GM18868 (cell line): ENCODE measurements at regions not wholly inside any gene's neighbourhood (a gene's known extent, or its start where the extent isn't known, plus 50 kb on each side); places are given as distances from the start of the nearest gene placed in this dataset.
A peak's percentile ranks its signal among the peaks of the same experiment; 100 is the strongest.
"Not testable (repeated sequence)": the region's sequence is repeated elsewhere in the genome, so short reads cannot be mapped to it uniquely, and the experiment has no call there.

ENCODE experiments used
- ATAC-seq: cut with Tn5 transposase; IDR thresholded peaks from one replicate; pipeline ENCODE4 v1.9.1; 2021; ENCODE audit warnings: mild to moderate bottlenecking, moderate library complexity; ENCODE audit not compliant: unreplicated experiment

DNA sequence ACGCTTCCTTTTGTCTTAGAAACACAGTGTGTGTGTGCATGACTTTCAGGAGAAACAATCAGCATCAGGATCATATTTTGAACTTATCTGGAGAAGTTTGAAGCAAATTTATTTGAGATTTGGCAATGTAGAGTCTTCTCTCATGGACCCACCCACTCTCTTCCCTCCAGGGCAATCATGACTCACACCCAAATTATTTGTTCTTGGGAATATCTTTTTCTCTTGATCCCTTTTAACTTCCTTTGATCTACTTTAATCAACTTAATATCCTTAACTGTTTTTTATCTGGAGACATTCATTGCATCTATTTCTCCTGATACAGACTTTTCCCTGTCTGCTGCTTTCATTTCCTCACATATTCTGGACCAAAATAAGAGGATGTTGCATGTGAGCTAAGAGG is 1174.3 kb downstream of the GATA3 start:
- no peak for ATAC-seq

DNA sequence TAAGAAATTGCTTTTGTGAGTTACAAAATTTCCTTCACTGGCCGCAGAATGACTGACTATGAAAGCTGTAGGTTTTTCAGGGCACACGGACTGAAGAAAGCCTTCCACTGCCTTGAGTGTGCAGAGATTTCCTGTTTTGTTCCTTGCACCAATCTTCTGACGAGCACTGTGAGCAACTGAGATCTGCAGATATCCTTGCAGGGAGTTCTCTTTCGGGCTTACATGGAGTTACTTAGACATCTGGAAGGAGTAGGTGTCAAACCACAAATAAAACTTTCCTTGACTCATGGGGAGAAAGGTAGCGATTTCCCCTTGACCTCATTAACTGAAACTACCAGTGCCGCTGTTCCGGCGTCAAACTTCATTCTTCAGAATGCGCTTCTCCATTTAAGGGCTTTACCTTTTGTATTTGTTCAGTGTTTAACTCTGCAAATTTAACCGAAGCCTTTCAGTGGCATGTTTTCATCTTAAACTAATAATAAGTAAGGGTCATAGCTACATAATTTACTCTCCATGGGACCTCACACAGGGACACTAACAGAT is 1175.3 kb downstream of the GATA3 start:
- ATAC-seq, result no peak

DNA sequence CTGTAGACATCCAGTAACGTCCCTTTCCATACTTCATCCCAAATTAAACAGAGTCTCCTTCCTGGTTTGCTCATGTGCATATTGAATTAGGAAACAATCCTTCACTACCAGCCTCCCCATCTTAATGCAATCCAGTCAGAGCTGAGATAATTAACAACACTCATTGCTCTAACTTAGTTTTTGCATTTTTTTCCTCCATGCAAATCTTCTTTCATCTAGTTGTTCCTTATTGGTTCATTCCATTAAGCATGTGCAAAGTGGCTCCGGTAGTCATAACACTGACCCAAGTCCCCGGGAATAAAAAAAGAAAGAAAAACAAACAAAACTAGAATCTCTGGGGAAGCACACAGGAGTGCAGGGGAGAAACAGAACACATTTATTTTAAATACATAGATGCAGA is 1176.1 kb downstream of the GATA3 start:
- ATAC-seq, result no peak

DNA sequence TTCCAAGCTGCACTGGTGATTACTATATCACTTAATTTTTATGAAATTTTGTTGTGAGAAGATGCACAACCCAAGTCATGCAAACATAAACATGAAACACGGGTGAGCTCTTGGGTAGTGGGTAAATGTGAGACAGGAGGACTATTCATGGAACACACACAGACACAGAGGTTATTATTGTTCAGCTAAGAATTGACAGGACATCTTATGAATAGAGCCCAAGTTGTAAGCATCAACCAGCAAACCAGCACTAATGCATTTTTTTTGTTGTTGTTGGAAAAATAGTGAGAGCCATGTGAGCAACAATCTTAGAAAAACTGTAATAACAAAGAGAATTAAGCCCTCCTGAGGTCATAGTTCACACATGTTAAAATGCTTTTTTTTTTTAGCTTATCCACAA is 1179.7 kb downstream of the GATA3 start:
- ATAC-seq, result no peak

DNA sequence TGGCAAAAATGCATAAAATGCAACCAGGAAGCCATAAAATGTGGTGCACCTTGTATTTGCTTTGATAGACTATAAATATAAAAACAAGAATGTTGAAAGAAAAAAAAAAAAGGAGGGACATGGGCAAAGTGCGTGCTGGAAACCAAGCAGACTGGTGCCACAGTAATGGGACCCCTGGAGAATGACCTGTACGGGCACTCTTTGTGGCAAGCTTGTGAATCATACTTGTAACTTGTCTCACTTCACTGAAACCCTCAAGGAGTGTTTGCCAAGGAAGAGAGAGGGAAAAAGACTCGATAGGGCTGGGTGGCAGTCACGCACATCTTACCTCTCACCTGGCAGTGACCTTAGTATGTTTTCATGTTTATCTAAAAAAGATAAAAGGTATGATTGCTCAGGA is 1183.6 kb downstream of the GATA3 start:
- no peak for ATAC-seq

DNA sequence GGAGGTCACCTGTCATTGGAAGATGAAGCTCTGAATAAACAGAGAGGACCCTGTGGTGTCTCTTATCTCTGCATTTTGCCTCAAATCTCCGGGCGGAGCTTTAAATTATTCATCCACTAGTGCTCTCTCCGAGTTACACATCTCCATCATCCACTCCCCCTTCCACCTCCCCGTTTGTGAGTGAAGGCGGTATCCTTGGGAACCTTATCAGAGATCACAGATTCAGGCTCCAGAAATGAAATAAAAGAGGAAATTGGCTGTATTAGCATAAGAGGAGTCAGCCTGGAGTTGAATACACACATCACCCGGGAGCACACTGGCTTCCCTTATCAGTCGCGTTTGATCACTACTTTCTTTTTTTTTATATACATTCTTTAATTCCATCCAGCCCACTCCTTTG is 1184.8 kb downstream of the GATA3 start:
- ATAC-seq, result no peak

DNA sequence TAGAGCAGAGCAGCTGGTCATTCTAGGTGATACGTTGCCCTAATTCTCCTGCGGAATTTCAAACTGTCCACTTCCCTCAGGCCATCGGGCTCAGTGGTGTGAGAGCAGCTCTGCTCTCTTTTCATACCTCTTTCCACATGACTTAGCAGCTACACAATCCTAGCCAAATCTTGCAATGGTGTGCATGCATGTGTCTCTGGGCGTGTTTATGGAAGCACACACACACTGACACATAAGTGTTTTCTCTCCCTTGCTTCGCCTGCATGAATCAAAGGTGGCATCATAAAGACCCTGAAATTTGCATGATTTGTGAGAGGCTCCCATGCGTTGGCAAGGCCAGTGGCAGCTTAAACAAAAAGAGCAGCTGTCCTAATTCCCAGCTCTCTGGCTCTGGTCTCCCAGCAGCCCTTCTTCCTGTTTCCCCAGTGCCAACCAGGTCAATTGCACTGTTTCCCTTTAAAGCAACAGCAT is 1189.5 kb downstream of the GATA3 start:
- ATAC-seq, result no peak

DNA sequence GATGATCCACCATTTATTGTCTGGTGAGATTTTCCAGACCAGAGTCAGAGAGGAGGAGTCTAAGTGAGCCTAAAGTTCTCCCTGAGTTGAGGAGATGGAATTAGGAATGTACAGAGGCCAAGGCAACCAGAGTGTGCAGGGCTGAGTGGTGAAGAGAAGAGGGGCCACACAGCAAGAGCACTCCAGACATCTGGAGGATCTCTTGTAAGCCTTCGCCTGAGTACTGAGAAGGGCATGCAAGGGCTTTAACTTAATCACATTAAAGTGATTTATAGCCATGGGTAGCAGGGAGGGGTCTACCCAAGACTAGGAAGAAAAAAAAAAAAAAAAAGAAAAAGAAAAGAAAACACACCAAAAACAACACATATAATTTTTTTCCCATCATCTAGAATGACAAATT is 1190.4 kb downstream of the GATA3 start:
- ATAC-seq, result no peak

DNA sequence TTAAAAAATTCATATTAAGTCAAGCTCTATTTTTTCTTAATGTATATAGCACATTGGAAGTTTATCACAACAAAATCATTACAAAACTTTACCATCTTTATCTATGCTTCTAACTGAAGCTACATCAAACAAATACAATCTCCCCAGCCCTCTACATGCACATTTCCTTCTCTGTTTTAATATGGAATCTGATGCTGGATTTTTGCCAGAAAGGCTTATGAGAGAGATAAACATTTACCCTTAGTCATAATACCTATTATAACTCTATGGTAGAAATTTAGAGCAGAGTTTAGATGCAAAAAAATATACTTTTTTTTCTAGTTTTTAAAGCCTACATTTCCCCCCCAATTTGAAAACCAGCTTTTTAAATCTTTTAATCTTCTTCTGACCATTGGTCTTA is 1198.6 kb downstream of the GATA3 start:
- no peak for ATAC-seq

DNA sequence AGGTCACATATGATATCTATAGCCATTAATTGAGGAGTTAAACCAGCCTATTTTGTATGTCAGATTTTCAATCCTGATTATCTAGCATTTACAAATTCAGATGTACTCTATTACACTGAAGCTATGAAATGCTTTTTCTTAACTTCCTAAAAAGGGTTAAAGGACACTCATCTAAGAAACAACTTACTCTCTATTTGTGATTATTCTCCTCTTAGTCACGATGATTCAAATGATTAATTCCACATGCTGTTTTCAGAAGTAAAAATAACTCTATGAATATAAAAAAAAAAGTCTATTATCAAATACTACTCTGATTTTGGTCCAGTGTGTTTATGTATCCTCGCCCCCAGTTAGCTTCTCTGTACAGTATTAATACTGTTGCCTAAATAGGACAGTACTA is 1199.9 kb downstream of the GATA3 start:
- ATAC-seq, result no peak

DNA sequence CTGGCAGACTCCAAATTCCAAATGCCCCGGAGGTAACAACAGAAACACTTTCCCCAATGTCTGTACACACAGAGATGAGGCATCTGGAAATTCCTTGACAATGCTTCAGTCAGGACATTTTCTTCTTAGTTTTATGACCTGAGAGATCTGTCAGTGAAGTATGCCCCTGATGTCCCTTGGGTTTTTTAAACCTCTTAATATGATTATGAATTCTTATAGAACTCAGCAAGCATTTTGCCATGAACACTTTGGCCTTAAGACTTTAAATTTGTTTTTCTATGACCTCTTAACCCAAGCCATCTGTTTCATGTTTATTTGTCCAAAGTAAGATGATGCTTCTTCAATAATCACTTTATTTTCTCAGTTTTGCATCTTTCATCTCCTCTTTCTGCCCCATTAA is 1206.2 kb downstream of the GATA3 start:
- ATAC-seq, result no peak

DNA sequence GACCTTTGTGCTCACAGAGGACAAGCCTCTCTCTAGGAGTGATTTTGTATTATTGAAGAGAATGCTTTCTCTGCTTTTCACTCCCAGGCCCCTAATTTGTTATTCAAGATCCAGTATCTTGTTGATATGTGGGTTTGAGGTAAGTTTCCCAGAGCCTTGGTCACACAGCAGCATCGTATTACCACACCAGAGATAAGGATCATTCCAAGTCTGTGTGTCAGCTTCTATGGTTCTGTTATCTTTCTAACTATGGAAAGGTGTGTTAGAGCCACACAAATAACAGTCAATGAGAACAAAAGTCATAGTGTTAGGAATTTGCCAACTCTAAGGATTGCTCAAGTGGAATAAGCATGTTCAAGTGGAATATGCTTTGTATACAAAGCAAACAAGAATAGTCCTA is 1208.3 kb downstream of the GATA3 start:
- ATAC-seq, result no peak

DNA sequence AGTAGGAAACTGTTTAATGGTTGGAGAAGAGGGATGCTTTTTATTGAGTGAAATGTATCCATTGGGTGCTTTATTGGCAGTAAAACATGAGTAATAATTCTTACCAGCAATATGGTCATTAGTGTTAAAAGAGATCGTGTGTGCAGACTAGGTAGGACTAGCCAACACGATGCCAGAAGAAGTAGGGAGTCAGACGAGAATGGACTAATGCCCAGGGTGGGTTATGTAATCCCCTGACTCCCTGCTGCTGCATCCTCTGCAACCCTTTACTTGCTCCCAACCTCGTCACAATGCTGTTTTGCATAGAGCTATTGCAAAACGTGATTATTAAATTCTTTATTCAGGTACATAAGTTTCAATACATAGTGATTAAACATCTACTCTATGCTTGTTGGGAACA is 1213.7 kb downstream of the GATA3 start:
- ATAC-seq, result no peak

DNA sequence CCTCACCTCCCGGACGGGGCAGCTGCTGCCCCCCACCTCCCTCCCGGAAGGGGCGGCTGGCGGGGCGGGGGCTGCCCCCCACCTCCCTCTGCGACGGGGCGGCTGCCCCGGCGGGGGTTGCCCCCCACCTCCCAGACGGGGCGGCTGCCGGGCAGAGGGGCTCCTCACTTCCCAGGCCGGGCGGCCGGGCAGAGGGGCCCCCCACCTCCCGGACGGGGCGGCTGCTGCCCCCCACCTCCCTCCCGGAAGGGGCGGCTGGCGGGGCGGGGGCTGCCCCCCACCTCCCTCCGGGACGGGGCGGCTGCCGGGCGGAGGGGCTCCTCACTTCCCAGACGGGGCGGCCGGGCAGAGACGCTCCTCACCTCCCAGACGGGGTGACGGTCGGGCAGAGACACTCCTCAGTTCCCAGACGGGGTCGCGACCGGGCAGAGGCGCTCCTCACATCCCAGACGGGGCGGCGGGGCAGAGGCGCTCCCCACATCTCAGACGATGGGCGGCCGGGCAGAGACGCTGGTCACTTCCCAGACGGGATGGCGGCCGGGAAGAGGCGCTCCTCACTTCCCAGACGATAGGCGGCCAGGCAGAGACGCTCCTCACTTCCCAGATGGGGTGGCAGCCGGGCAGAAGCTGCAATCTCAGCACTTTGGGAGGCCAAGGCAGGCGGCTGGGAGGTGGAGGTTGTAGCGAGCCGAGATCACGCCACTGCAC is 1218.8 kb downstream of the GATA3 start:
- ATAC-seq, result not testable (repeated sequence)

DNA sequence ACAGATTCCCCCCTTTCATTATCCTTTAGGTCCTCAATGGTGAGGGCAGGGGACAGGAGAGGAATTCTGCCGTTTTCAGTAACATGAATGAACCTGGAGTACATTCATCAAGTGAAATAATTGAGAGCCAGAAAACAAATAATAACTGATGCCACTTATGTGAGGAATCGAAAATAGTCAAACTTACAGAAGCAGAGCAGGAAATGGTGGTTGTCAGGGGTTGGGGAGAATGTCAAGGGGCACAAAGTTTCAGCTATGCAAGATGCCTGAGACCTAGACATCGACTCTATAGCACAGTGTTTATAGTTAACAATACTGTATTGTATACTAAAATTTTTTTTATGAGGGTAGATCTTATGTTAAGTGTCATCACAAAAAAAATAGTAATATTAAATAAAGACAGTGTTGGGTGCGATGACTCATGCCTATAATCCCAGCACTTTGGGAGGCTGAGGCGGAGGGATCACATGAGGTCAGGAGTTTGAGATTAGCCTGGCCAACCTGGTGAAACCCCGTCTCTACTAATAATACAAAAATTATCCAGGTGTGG is 1219.8 kb downstream of the GATA3 start:
- ATAC-seq, result no peak

DNA sequence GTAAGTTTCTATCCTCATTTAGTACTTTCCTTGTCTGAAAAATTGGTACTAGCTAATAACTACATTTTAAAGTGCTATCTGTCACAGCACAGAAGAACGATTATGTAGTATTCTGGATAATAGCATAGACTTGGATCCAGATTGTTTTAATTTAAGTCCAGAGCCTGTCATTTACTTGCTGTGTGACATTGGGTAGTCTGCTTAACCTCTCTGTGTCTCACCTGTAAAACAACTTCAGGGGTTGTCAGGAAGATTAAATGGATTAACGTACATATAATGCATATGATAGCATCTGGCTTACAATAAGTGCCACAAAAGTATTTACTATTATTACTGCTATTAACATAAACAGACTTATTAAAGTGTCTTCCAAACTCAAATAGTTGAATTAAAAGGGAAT is 1221.4 kb downstream of the GATA3 start:
- no peak for ATAC-seq

DNA sequence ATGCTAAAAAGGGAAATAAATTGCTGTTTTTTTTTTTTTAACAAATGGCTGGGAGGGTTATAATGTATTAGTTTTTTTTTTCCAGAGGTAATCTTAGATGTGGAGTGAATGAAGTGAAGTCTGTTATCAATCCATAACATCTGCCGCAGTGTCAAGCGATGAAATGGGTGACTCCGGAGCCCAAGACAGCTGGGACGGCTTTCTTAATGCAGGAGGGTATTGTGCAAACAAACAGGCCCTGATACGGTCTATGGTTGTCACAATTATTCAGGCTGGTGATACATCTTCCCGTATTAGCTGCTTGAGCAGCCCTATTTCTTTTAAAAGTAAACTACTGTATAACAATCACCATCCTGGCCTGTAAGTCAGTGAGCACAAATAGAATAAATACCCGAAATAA is 1231.2 kb downstream of the GATA3 start:
- ATAC-seq, result no peak

DNA sequence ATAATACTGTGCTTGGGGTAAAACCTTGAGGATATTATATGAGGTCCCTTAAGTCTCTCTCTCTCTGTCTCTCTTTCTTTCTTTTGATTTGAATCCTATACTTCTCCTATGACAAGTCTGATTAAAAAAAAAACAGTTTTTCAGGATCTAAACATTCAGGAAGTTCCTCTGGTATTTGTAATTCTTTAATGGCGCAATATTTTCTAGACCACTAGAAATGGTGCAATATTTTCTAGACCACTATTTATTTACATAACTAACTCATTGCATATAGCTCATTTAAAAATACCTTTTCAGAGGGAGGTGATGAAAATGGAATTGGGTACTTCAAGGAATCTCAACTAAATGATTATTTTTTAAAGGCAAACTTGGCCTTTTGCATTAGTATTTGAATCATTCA is 1235.3 kb downstream of the GATA3 start:
- no peak for ATAC-seq

DNA sequence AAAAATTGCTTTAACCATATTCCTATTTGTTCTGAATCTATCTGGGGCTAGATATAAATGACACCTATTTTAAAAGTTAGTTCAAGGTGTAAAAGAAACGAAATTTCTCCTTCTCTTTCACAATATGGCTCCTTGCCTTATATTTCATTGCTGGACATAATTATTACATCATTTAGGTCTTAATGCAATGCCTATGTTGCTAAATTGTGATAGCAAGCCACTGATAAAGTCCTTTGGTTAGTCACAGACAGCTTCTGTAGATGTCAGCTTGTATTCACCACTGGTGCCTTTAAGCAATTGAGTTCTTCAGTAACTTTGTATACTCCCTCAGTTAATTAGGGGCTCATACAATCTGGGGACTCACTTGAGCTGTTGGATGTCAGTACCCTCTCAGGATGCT is 1236.6 kb downstream of the GATA3 start:
- ATAC-seq, result no peak

DNA sequence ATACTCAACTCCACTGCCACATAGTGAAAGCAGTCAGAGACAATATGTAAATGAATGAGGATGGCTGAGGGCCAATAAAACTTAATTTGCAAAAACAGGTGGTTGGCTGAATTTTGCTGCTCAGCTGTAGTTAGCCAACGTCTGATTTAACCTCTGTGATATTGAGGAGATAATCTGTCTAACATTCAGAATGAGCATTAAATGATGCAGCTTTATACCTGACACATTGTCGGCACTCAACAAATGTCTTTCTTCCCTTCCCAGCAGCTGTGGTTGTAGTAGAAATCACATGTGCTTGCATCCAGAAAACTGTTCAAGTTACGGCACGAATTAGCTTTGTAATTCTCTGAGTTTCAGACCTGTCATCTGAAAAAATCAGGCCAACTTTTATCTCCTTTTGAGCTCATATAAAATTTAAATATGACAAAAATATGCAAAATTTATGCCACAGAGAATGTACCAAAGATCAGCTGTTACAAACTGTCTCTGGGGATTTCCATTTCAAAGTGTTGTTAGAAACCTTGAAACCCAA is 1239.7 kb downstream of the GATA3 start:
- peak; percentile 36 for ATAC-seq

DNA sequence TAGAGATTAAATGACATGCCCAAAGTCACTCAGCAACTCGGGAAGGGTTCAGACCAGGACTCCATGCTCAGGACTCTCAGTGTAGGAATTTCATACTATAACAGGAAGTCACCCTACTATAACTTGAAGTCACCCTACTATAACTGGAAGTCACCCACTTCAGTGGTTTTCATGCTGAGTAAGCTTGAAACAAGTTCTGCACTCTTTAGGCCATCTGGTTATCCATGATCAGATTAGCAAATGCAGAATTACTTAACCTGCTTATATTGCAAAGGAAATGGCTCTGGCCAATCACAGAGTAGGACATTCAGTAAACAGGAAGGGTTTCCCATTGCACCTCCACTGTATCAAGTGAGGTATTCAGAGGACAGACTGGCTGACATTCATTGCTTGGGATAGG is 1240.4 kb downstream of the GATA3 start:
- ATAC-seq, result peak; percentile 95

DNA sequence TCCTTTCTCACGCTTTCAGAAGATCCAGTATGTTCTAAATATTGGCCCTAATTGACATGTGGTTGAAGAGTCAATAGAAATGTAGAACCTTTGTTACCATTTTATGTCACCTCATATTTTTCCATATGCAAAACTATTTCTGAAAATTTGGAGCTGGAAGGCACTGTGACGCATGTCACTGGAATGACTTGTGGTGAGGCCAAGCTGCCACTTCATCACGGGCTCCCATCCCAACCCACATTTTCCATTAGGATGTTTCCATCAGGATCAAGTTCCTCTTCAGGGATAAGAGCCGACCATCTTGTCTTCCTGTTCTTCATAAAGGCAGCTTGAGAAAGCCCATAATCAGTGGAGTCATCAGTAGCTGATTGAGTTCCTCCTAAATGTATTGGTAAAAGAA is 1241.7 kb downstream of the GATA3 start:
- no peak for ATAC-seq
